Pancreas (tissue), 10 donors: ENCODE measurements at regions not wholly inside any gene's neighbourhood (a gene's known extent, or its start where the extent isn't known, plus 50 kb on each side); places are given as distances from the start of the nearest gene placed in this dataset.
A peak's percentile ranks its signal among the peaks of the same experiment; 100 is the strongest.

Experiments used
- ATAC-seq, 4 donors: fragments of 200-7000 bp; cut with Tn5 transposase; one replicate each; pipeline versions ENCODE4 v1.8.0 to v1.9.1; 2020; ENCODE audit warnings: mild to moderate bottlenecking in 4 of 4, moderate library complexity in 4 of 4
- DNase-seq, 6 donors: peaks; one replicate each; pipeline ENCODE4 v3.0.0-alpha.2; 2020
- FAIRE-seq: peaks from 2 replicates; lab custom pipeline; 2012; peaks lifted over from hg19 to GRCh38; lab: Jason Lieb, UNC
- H3K27ac ChIP-seq, 4 donors: fragments of 200-600 bp; sonication (generic); 1 replicate in 3 of 4; 2 replicates in 1 of 4; pipeline versions ENCODE4 v1.5.0 to v1.8.0; 2020
- H3K27me3 ChIP-seq, 4 donors: fragments of 200-600 bp; one replicate each; pipeline ENCODE4 v1.8.0; 2021
- H3K36me3 ChIP-seq, 3 donors: fragments of 200-600 bp; sonication (generic) in 1 of 3; one replicate each; pipeline versions ENCODE4 v1.5.0 to v1.8.0; 2020 to 2021
- H3K4me1 ChIP-seq, 3 donors: fragments of 200-600 bp; one replicate each; pipeline ENCODE4 v1.8.0; 2021
- H3K4me3 ChIP-seq, 4 donors: fragments of 200-600 bp; sonication (generic) in 2 of 4; one replicate each; pipeline versions ENCODE4 v1.5.0 to v1.8.0; 2020 to 2021
- H3K9me3 ChIP-seq, 4 donors: fragments of 200-600 bp; one replicate each; pipeline ENCODE4 v1.8.0; 2021
- CTCF ChIP-seq, 4 donors: fragments of 200-600 bp; sonication (generic) in 3 of 4; IDR thresholded peaks; one replicate each; pipeline versions ENCODE4 v1.5.0 to v1.8.0; 2021; ENCODE audit warnings: antibody characterized with exemption in 4 of 4
- WGBS, 2 donors: extraction: QIAGEN DNeasy Blood & Tissue Kit; methylation state at CpG; one replicate each; pipeline ENCODE4 v1.1.7; 2013; 5-methylcytosine and 5-hydroxymethylcytosine counted together
- intact Hi-C, 3 donors: fragments of 100-400 bp; cut with DNase I; formaldehyde crosslinking; loops; one replicate each; pipeline versions ENCODE4 v1.11.1 to v1.14.2; 2022
- donor health status: healthy with polysubstance abuse.
- donor health status: DM: no; HTN: no; CAD: no; lungs with moderate emphysema.
- donor health status: DM: no; HTN: no; CAD: no.
- donor health status: control.
- donor health status: control.
- donor health status: Bipolar disorder and iron deficiency.
- donor health status: DM: yes; HTN: yes; CAD: no.
- donor health status: DM: no; HTN: no; CAD: no.
- donor health status: DM: no; HTN: no; CAD: no.
- donor health status: DM: yes; HTN: yes; CAD: no.

GRCh38 chr2:67169417-67170140, 227.6 kb upstream of the ETAA1 start:
- DNase-seq (no peak), FAIRE-seq (no peak), ATAC-seq (no peak)
- Histone ChIP-seq H3K36me3 (no peaks in the 10 kb centered on the region), H3K4me1 (no peaks in the 10 kb centered on the region), H3K27ac (no peak overlapping the region), H3K9me3 (no peaks in the 10 kb centered on the region), H3K27me3 (no peaks in the 10 kb centered on the region), H3K4me3 (no peak overlapping the region)
- no peak for TF ChIP-seq CTCF (IDR thresholded peaks at IDR 0.05)
- intact Hi-C loops = no loop called here
- 87% methylated on average over 6 of the region's 6 CpGs for WGBS, 2 donors

- FAIRE-seq = no peak
- DNase-seq = no peak
- Histone ChIP-seq H3K27me3 (no peaks in the 10 kb centered on the region), H3K4me1 (peaks cover 0 to 16% (median 5%) of the 10 kb centered on the region in 3 donors), H3K27ac (no peak overlapping the region), H3K4me3 (no peak overlapping the region), H3K9me3 (no peaks in the 10 kb centered on the region), H3K36me3 (peaks cover 0 to 17% (median 3%) of the 10 kb centered on the region in 3 donors)
- intact Hi-C loops = no loop called here
- 97% methylated on average over 3 of the region's 3 CpGs for WGBS, 2 donors
- no peak for ATAC-seq
- no peak for TF ChIP-seq CTCF (IDR thresholded peaks at IDR 0.05)
Measured at GRCh38 chr2:67179526-67179925, 217.6 kb upstream of the ETAA1 start.

- H3K27me3 ChIP-seq = no peaks in the 10 kb centered on the region
- no peak overlapping the region for H3K27ac ChIP-seq
- H3K9me3 ChIP-seq = no peaks in the 10 kb centered on the region
- H3K4me3 ChIP-seq = no peak overlapping the region
- FAIRE-seq (no peak), DNase-seq (no peak), ATAC-seq (no peak)
- peaks cover 0 to 17% (median 3%) of the 10 kb centered on the region in 3 donors for H3K36me3 ChIP-seq
- no peak for TF ChIP-seq CTCF (IDR thresholded peaks at IDR 0.05)
- WGBS, 2 donors = 45 to 70% methylated on average over 2 of the region's 2 CpGs
- intact Hi-C loops = no loop called here
- peaks cover 0 to 20% (median 5%) of the 10 kb centered on the region in 3 donors for H3K4me1 ChIP-seq
Measured at GRCh38 chr2:67180841-67181240, 216.3 kb upstream of the ETAA1 start.

- FAIRE-seq (no peak), DNase-seq (peak in 1 of 6 donors; percentile 14), ATAC-seq (peak; percentile 81 to 94 (median 86))
- H3K4me1 ChIP-seq = peaks cover 0 to 20% (median 5%) of the 10 kb centered on the region in 3 donors
- WGBS, 2 donors = 25 to 32% methylated on average over 2 of the region's 2 CpGs
- no peaks in the 10 kb centered on the region for H3K27me3 ChIP-seq
- no peak overlapping the region for H3K27ac ChIP-seq
- no peak for TF ChIP-seq CTCF (IDR thresholded peaks at IDR 0.05)
- H3K9me3 ChIP-seq = no peaks in the 10 kb centered on the region
- peaks cover 0 to 5% (median 0%) of the 10 kb centered on the region in 3 donors for H3K36me3 ChIP-seq
- intact Hi-C loops = no loop called here
- H3K4me3 ChIP-seq = no peak overlapping the region
Measured at GRCh38 chr2:67182884-67183283, 214.2 kb upstream of the ETAA1 start.

GRCh38 chr2:67186326-67186725, 210.8 kb upstream of the ETAA1 start:
- Histone ChIP-seq H3K9me3 (no peaks in the 10 kb centered on the region), H3K27ac (no peak overlapping the region), H3K36me3 (no peaks in the 10 kb centered on the region), H3K4me3 (no peak overlapping the region), H3K27me3 (no peaks in the 10 kb centered on the region), H3K4me1 (peaks cover 0 to 20% (median 5%) of the 10 kb centered on the region in 3 donors)
- WGBS, 2 donors = 52 to 74% methylated on average over 3 of the region's 3 CpGs
- FAIRE-seq (no peak), DNase-seq (no peak), ATAC-seq (no peak)
- TF ChIP-seq CTCF (IDR thresholded peaks at IDR 0.05) = no peak
- intact Hi-C loops = no loop called here
